Kidney (tissue), 13 donors: ENCODE measurements at regions not wholly inside any gene's neighbourhood (a gene's known extent, or its start where the extent isn't known, plus 50 kb on each side); places are given as distances from the start of the nearest gene placed in this dataset.

Experiments
- DNase-seq, 5 donors: peaks; one replicate each; pipeline ENCODE4 v3.0.0-alpha.2; 2013 to 2020
- FAIRE-seq: peaks from 2 replicates; lab custom pipeline; 2012; peaks lifted over from hg19 to GRCh38; lab: Jason Lieb, UNC
- H3K27ac ChIP-seq, 2 donors: one replicate each; pipeline ENCODE4 v1.7.0; 2013; ENCODE audit warnings: low read depth in 2 of 2, low read length in 2 of 2, inconsistent platforms in 1 of 2
- H3K27me3 ChIP-seq: one replicate; pipeline ENCODE4 v1.7.1; 2013; ENCODE audit warnings: low read length, inconsistent platforms; ENCODE audit not compliant: control insufficient read depth, insufficient read depth
- H3K36me3 ChIP-seq, 3 donors: one replicate each; pipeline versions ENCODE4 v1.7.0 to v1.7.1; 2013; ENCODE audit warnings: low read length in 3 of 3, control low read depth in 1 of 3, inconsistent platforms in 1 of 3; ENCODE audit not compliant: insufficient read depth in 3 of 3, control insufficient read depth in 2 of 3
- H3K4me1 ChIP-seq, 3 donors: one replicate each; pipeline versions ENCODE4 v1.7.0 to v1.7.1; 2013; ENCODE audit warnings: low read length in 3 of 3, inconsistent platforms in 1 of 3, low read depth in 1 of 3; ENCODE audit not compliant: control insufficient read depth in 2 of 3, insufficient read depth in 2 of 3
- H3K4me3 ChIP-seq, 3 donors: one replicate each; pipeline versions ENCODE4 v1.7.0 to v1.8.1; 2013; ENCODE audit warnings: low read length in 3 of 3, control low read depth in 1 of 3, inconsistent platforms in 1 of 3
- H3K9ac ChIP-seq, 3 donors: one replicate each; pipeline versions ENCODE4 v1.7.0 to v1.7.1; 2013; ENCODE audit warnings: low read length in 3 of 3, control low read depth in 1 of 3, inconsistent platforms in 1 of 3
- H3K9me3 ChIP-seq, 3 donors: one replicate each; pipeline versions ENCODE4 v1.7.0 to v1.7.1; 2013; ENCODE audit warnings: low read length in 3 of 3, control low read depth in 1 of 3, inconsistent platforms in 1 of 3; ENCODE audit not compliant: control insufficient read depth in 2 of 3, insufficient read depth in 1 of 3
- CTCF ChIP-seq: IDR thresholded peaks from 3 replicates; pipeline ENCODE4 v1.5.1; 2012; ENCODE audit warnings: mild to moderate bottlenecking, moderate library complexity, borderline replicate concordance; ENCODE audit not compliant: insufficient read depth; ENCODE audit errors: extremely low read depth
- intact Hi-C: fragments of 100-400 bp; cut with DNase I; formaldehyde crosslinking; loops from one replicate; pipeline ENCODE4 v1.11.1; 2022
- donor health status: control.
- donor health status: control.
- donor health status: control.
- donor health status: control.
- donor health status: control.
- donor health status: DM: yes; HTN: yes; CAD: no.
- donor health status: Normal renal cell carcinoma (clear cell type).

- intact Hi-C loops: no loop called here
- no peaks in the 10 kb centered on the region for H3K9me3 ChIP-seq
- FAIRE-seq: no peak
- no peak overlapping the region for H3K27ac ChIP-seq
- no peak overlapping the region for H3K4me3 ChIP-seq
- H3K27me3 ChIP-seq: no peaks in the 10 kb centered on the region
- DNase-seq: peak in 3 of 5 donors; percentile 6 to 31 (median 10)
- H3K36me3 ChIP-seq: no peaks in the 10 kb centered on the region
- TF ChIP-seq CTCF: no peak
- no peak overlapping the region for H3K9ac ChIP-seq
- no peaks in the 10 kb centered on the region for H3K4me1 ChIP-seq
These were observed 504.2 kb upstream of the PSMD7 start for GRCh38 chr16:73792199-73793020.

GRCh38 chr16:73781297-73781696, 515.3 kb upstream of the PSMD7 start:
- Histone ChIP-seq H3K9ac (no peak overlapping the region), H3K27ac (no peak overlapping the region), H3K4me1 (no peaks in the 10 kb centered on the region), H3K9me3 (peaks cover 0 to 2% (median 0%) of the 10 kb centered on the region in 3 donors), H3K4me3 (no peak overlapping the region), H3K27me3 (no peaks in the 10 kb centered on the region), H3K36me3 (no peaks in the 10 kb centered on the region)
- intact Hi-C loops: no loop called here
- DNase-seq: no peak
- no peak for TF ChIP-seq CTCF
- no peak for FAIRE-seq

- no peak overlapping the region for H3K4me3 ChIP-seq
- no peaks in the 10 kb centered on the region for H3K4me1 ChIP-seq
- no peaks in the 10 kb centered on the region for H3K27me3 ChIP-seq
- intact Hi-C loops: no loop called here
- TF ChIP-seq CTCF: no peak
- H3K36me3 ChIP-seq: no peaks in the 10 kb centered on the region
- no peak overlapping the region for H3K9ac ChIP-seq
- no peak overlapping the region for H3K27ac ChIP-seq
- FAIRE-seq: no peak
- peaks cover 0 to 2% (median 0%) of the 10 kb centered on the region in 3 donors for H3K9me3 ChIP-seq
- no peak for DNase-seq
These were observed 517.7 kb upstream of the PSMD7 start for GRCh38 chr16:73778887-73779286.
